Fibroblast of pulmonary artery (primary cell): ENCODE measurements at regions not wholly inside any gene's neighbourhood (a gene's known extent, or its start where the extent isn't known, plus 50 kb on each side); places are given as distances from the start of the nearest gene placed in this dataset.
"Not testable (repeated sequence)": the region's sequence is repeated elsewhere in the genome, so short reads cannot be mapped to it uniquely, and the experiment has no call there.

Source experiments
- DNase-seq: peaks from one replicate; pipeline ENCODE4 v3.0.0-alpha.2; 2010; ENCODE audit warnings: low read depth
- H3K4me3 ChIP-seq: replicated peaks from 2 replicates; pipeline ENCODE4 v1.5.1; 2011; ENCODE audit warnings: low read depth, mild to moderate bottlenecking, control low read depth, low read length, moderate library complexity
- CTCF ChIP-seq: IDR thresholded peaks from 2 replicates; pipeline ENCODE4 v1.5.1; 2011; ENCODE audit warnings: mild to moderate bottlenecking, control low read depth, low read length, inconsistent platforms; ENCODE audit errors: missing control alignments

DNA sequence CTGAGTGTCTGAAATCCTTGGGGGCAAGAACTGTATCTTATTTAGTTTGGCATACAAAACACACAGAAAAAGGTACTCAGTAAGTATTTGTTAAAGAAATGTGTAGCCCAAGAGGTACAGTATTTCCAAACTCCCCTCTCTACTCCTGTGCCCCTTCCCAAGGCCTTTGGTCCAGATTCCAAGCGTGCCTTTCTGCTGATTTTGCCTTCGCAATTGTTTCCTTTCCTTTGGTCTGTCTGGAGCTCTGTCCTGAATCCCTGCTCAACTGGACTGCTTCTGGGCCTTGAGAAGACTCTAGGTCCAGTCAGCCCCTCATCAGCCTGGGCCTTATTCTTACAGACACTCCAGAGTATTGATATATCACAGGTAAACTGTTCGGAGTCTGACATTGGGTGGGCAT, 122.2 kb upstream of the SYNCRIP start:
- no peak for TF ChIP-seq CTCF
- H3K4me3 ChIP-seq = no peak overlapping the region
- DNase-seq = peak; percentile 39

GRCh38 chr6:85756982-85757381, 114.3 kb upstream of the SYNCRIP start:
- no peak overlapping the region for H3K4me3 ChIP-seq
- DNase-seq = peak; percentile 57
- peak; percentile 52 for TF ChIP-seq CTCF

GRCh38 chr6:85754894-85755293, 112.2 kb upstream of the SYNCRIP start:
- DNase-seq = no peak
- TF ChIP-seq CTCF = no peak
- H3K4me3 ChIP-seq = no peak overlapping the region

DNA sequence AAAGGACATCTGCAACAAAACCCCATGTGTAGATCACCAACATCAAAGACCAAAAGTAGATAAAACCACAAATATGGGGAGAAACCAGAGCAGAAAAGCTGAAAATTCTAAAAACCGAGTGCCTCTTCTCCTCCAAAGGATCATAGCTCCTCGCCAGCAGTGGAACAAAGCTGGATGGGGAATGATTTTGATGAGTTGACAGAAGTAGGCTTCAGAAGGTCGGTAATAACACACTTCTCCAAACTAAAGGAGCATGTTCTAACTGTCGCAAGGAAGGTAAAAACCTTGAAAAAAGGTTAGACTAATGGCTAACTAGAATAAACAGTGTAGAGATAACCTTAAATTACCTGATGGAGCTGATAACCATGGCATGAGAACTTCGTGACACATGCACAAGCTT, 109.9 kb upstream of the SYNCRIP start:
- TF ChIP-seq CTCF = no peak
- no peak for DNase-seq
- no peak overlapping the region for H3K4me3 ChIP-seq

- DNase-seq = no peak
- TF ChIP-seq CTCF = no peak
- H3K4me3 ChIP-seq = no peak overlapping the region
Measured at GRCh38 chr6:85751374-85752055, 108.8 kb upstream of the SYNCRIP start.

DNA sequence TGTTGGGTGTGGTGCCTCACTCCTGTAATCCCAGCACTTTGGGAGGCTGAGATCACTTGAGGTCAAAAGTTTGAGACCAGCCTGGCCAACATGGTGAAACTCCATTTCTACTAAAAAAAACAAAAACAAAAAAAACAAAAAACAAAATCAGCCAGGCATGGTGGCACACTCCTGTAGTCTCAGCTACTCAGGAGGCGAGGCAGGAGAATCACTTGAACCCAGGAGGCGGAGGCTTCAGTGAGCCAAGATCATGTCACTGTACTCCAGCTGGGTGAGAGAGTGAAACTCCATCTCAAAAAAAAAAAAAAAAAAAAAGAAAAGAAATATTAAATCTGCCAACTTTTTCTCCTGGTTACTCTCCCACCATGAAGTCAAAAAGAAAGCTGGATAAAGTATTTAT, 107.5 kb upstream of the SYNCRIP start:
- DNase-seq, H3K4me3 ChIP-seq: not testable (repeated sequence)

DNA sequence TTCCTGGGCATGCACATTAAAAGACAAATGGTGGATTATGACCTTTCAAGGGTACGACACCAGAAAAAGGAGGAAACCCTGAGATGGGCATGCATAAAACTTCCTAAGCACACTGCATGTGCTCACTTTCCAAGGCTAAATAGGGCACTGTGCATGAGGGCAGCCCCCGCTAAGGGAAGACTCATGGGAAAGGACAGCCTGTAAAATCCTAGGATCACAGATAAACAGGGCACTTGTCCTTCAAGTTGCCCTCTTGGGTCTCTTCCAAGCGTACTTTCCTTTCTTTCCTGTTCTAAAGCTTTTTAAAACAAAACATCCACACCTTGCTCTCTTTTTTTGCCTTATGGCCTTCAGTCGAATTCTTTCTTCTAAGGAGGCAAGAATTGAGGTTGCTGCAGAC, 106.5 kb upstream of the SYNCRIP start:
- H3K4me3 ChIP-seq = no peak overlapping the region
- DNase-seq = no peak
- no peak for TF ChIP-seq CTCF
